Stimulated activated naive CD8-positive, alpha-beta T cell treated with anti-CD3 and anti-CD28 coated beads, Interleukin-15, amount 100 ng/mL, for 72 hours (primary cell): ENCODE measurements at regions not wholly inside any gene's neighbourhood (a gene's known extent, or its start where the extent isn't known, plus 50 kb on each side); places are given as distances from the start of the nearest gene placed in this dataset.

Experiments used
- ATAC-seq: fragments of 150-1000 bp; cut with Tn5 transposase; 2 replicates; pipeline ENCODE4 v1.10.0; 2021; ENCODE audit warnings: mild to moderate bottlenecking, moderate library complexity
- DNase-seq, 2 donors: peaks; one replicate each; pipeline ENCODE4 v3.0.0; 2021 to 2022
- H3K27ac Mint-ChIP-seq, 2 donors: one replicate each; pipeline ENCODE4 v1.8.0; 2022; ENCODE audit warnings: mild to moderate bottlenecking in 2 of 2, mixed read lengths in 2 of 2, moderate library complexity in 2 of 2
- H3K27me3 Mint-ChIP-seq: one replicate; pipeline ENCODE4 v1.8.0; 2022; ENCODE audit warnings: mixed read lengths
- H3K4me1 Mint-ChIP-seq: one replicate; pipeline ENCODE4 v1.8.0; 2022; ENCODE audit warnings: mild to moderate bottlenecking, mixed read lengths
- H3K4me3 Mint-ChIP-seq, 2 donors: one replicate each; pipeline ENCODE4 v1.8.0; 2022; ENCODE audit warnings: mild to moderate bottlenecking in 2 of 2, mixed read lengths in 2 of 2, moderate library complexity in 1 of 2
- H3K9me3 Mint-ChIP-seq, 2 donors: one replicate each; pipeline ENCODE4 v1.8.0; 2022; ENCODE audit warnings: mixed read lengths in 2 of 2

DNA sequence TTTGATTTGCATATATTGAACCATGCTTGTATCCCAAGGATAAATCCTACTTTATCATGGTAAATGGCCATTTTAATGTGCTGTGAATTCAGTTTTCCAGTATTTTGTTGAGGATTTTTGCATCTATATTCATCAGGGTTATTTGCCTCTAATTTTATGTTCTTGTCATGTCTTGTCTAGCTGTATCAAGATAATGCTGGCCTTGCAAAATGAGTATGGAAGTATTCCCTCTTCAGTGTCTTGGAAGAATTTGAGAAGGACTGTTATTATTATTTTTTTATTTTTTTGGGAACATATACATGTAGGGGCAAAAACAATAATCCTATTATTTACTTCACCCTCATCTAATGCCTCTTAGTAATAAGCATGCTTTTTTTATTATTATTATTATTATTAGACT lies 398.0 kb upstream of the KCNH7 start:
- H3K4me1 Mint-ChIP-seq: no peaks in the 10 kb centered on the region
- no peak overlapping the region for H3K27ac Mint-ChIP-seq
- no peak overlapping the region for H3K4me3 Mint-ChIP-seq
- peaks cover 19 to 39% of the 10 kb centered on the region in 2 donors for H3K9me3 Mint-ChIP-seq
- ATAC-seq: no peak
- DNase-seq: no peak
- no peaks in the 10 kb centered on the region for H3K27me3 Mint-ChIP-seq

DNA sequence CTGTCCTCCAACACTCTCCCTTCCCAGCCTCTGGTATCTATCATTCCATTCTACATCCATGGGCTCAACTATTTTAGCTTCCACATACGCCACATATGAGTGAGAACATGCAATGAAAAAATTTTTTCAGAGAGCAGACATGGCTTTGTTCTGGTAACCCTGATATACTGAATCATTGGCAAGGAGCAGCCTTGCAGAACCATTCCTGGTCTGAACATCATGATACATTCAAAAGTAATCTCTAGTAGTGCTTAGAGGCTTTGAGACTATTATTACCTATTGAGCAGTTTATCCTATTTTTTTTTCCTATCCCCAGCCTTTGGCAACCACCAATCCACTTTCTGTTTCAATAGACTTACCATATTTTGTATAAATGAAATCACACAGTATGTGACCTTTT lies 393.1 kb upstream of the KCNH7 start:
- no peak overlapping the region for H3K4me3 Mint-ChIP-seq
- DNase-seq: no peak
- H3K27ac Mint-ChIP-seq: no peak overlapping the region
- H3K9me3 Mint-ChIP-seq: peaks cover 0 to 22% of the 10 kb centered on the region in 2 donors
- H3K27me3 Mint-ChIP-seq: no peaks in the 10 kb centered on the region
- no peaks in the 10 kb centered on the region for H3K4me1 Mint-ChIP-seq
- no peak for ATAC-seq

DNA sequence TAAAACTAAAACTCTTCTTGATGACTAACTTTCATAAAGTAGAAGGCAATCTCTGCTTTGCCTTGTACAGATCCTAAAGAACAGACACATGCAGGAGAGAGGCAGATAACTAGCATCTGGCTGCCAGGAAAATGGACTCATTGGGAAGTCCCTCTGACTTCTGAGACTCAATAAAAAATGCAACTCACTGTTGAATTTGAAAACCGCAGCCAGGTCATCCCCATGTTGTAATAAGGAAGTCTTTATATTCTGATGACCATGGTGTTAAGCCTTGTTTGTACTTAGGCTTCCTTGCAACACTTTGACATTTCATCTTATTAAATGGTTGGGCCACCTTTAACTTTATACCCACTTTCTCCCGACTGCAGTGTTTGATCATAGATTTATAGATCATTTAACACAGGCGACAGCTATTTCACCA lies 375.1 kb upstream of the KCNH7 start:
- ATAC-seq: no peak
- Mint-ChIP-seq H3K27ac (no peak overlapping the region), H3K4me3 (no peak overlapping the region), H3K9me3 (no peaks in the 10 kb centered on the region), H3K4me1 (no peaks in the 10 kb centered on the region), H3K27me3 (no peaks in the 10 kb centered on the region)
- DNase-seq: no peak

DNA sequence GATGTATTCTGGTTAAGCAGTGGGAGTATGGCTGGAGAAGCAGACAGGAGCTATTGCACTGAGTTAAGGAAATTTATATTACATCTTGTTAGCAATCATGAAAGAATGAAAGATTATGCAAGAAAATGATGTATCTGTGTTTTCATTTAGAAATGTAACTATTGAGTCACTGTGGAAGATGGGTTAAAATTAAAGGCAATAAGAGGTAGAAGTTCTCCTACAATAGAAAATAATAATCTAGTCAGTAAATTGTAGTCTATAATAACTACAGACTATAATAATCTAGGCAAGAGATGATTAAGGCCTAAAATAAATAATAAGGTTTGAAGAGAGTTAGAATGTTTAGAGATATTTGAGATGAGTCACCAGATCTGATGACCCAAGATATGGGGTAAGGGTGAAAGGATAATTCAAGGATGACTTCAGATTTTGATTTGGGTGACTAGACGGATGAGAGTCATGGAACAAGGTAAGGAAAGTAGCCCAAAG lies 371.9 kb upstream of the KCNH7 start:
- Mint-ChIP-seq H3K4me1 (no peaks in the 10 kb centered on the region), H3K4me3 (no peak overlapping the region), H3K27ac (no peak overlapping the region), H3K9me3 (peaks cover 0 to 6% of the 10 kb centered on the region in 2 donors), H3K27me3 (no peaks in the 10 kb centered on the region)
- DNase-seq: no peak
- ATAC-seq: no peak

DNA sequence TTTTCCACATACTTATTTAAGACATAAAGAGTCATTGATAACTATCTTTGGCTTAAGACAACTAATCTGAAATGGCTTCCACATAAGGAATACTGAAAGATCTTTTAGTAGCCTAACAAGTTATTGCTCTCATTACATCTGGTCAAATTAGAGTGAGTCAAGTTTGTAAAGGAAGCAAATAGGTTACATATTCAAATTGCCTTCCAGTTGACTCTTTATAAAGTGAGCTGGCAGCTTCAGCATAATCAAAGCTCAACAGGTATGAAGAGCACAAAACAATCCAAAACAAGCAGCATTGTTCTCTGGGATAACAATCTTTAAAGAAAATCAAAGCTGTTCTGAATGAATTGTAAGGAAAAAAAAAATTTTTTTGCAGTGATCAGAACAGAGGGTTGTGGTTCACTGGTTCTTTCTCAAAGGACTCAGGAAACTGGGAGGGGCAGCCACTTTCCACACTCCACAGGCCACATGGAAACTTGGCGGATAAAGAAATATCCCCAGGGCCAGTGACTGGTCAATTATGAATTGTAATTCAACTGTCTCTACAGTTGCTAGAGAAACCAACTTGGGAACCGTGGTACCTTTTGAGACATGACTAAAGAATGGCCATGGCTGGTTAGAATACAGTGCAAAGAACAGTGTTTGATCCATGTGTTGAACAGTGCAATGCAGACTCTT lies 369.3 kb upstream of the KCNH7 start:
- no peak for DNase-seq
- no peak overlapping the region for H3K27ac Mint-ChIP-seq
- H3K4me3 Mint-ChIP-seq: no peak overlapping the region
- H3K4me1 Mint-ChIP-seq: no peaks in the 10 kb centered on the region
- H3K9me3 Mint-ChIP-seq: peaks cover 0 to 8% of the 10 kb centered on the region in 2 donors
- H3K27me3 Mint-ChIP-seq: no peaks in the 10 kb centered on the region
- no peak for ATAC-seq

DNA sequence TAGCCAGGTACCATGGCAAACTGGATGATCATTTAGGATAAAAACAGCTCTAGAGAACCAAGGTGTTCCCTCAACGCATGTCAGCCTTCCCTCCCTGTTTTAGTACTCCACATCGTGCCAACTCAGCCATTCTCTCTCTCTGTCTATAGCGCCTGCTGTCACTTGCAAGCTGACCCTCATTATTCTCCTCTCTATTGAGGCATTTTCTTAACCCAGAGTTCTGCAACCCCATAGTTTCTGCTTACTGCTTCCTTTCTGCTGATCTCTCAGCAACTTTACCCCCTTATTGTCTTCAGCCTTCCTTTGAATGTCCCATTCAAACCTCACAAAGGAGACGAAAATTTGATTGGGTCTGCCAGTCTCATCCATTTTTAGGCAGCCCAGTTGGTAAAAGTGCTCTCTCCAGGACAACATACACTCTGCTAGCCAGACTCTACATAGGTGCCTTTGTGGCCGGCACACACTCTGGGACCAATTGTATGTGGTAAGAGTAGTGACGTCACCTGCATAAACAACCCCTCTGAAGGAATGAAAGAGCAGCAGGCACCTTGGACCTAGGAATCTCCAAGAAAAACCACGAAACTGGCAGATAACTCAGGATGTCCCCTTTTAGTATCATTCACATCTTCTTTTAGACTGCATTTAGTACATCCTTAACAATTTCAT lies 367.2 kb upstream of the KCNH7 start:
- H3K9me3 Mint-ChIP-seq: peaks cover 0 to 8% of the 10 kb centered on the region in 2 donors
- no peak for ATAC-seq
- DNase-seq: no peak
- H3K27ac Mint-ChIP-seq: no peak overlapping the region
- no peaks in the 10 kb centered on the region for H3K4me1 Mint-ChIP-seq
- H3K27me3 Mint-ChIP-seq: no peaks in the 10 kb centered on the region
- no peak overlapping the region for H3K4me3 Mint-ChIP-seq

DNA sequence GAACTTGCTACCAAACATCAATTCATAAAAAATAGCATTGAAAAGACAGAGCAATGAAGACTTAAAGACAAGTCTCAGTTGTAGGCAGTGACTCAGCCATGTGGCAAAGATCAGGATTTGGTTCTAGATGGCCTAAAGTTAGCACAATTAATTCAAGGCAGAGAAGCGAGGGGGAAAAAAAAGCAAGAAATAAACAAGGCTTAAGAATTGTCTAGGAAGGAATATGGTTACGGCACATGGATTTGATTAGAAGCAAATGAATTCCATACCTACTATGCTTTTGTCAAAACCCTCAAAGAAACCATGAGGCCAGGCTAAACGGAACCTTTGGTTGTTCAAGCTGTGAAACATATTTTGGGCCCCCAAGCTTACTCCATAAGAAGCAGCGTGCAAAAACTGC lies 362.2 kb upstream of the KCNH7 start:
- no peak for ATAC-seq
- DNase-seq: no peak
- H3K4me1 Mint-ChIP-seq: no peaks in the 10 kb centered on the region
- H3K4me3 Mint-ChIP-seq: no peak overlapping the region
- H3K27me3 Mint-ChIP-seq: no peaks in the 10 kb centered on the region
- H3K27ac Mint-ChIP-seq: no peak overlapping the region
- H3K9me3 Mint-ChIP-seq: peaks cover 0 to 4% of the 10 kb centered on the region in 2 donors

DNA sequence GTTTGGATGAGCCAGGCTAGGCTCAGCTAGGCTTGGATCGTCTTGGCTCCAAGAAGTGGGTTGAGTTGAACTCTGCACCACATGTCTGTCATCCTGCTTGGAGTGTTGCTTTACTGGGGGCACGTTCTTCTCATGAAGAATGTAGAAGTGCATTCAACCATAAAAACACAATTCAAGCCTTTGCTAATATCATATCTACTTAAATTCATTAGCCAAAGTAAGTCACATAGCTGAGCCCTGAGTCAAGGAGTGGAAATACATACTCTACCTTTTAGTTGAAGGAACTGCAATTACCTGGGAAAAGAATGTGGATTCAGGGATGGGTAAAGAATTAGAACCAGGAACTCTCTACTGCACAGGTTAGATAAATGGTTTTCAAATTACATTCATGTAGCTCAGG lies 360.4 kb upstream of the KCNH7 start:
- ATAC-seq: no peak
- H3K4me1 Mint-ChIP-seq: no peaks in the 10 kb centered on the region
- no peak overlapping the region for H3K27ac Mint-ChIP-seq

DNA sequence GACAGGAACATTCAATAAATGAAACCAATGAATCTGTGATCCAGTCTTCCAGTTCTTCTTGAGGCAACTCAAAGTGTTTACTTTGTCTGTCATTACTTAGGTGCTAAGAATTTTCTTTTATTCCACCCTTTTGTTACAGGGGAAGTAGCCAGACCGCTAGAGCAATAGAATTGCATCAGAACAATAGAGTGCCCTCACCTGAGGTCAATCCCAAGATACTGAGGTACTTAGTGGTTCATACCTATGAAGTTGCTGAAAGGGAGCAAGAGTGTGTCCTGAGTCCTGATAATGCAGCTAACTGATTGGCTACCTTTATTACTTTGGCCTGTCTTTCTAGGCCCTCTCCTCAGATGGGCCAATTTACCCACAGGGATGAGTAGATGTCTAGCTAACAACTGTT lies 359.4 kb upstream of the KCNH7 start:
- DNase-seq (no peak), ATAC-seq (no peak)
- no peak overlapping the region for H3K4me3 Mint-ChIP-seq
- H3K27me3 Mint-ChIP-seq: no peaks in the 10 kb centered on the region
- no peak overlapping the region for H3K27ac Mint-ChIP-seq
- H3K9me3 Mint-ChIP-seq: no peaks in the 10 kb centered on the region
- H3K4me1 Mint-ChIP-seq: no peaks in the 10 kb centered on the region

More for the DNA sequence above, 360.4 kb upstream of the KCNH7 start:
- Mint-ChIP-seq H3K27me3 (no peaks in the 10 kb centered on the region), H3K9me3 (no peaks in the 10 kb centered on the region), H3K4me3 (no peak overlapping the region)
- no peak for DNase-seq

DNA sequence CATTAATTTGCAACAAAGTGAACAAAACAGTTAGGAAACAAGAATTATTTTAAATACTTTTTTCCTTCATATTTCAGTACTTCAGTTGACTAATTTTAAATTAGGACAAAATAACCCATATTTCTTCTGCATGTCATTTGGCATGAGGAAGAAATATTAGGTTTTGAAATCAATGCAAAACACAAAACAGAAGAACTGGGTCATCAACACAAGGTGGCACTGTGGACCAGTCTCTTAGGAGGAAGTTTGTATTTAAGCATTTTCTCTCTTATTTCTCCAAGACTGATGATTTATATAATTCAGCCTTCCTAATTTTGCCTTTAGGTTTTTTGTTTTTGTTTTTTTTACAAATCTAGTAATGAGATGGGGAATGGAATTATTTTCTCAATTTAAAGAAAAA lies 352.8 kb upstream of the KCNH7 start:
- no peak overlapping the region for H3K27ac Mint-ChIP-seq
- no peaks in the 10 kb centered on the region for H3K9me3 Mint-ChIP-seq
- DNase-seq: no peak

DNA sequence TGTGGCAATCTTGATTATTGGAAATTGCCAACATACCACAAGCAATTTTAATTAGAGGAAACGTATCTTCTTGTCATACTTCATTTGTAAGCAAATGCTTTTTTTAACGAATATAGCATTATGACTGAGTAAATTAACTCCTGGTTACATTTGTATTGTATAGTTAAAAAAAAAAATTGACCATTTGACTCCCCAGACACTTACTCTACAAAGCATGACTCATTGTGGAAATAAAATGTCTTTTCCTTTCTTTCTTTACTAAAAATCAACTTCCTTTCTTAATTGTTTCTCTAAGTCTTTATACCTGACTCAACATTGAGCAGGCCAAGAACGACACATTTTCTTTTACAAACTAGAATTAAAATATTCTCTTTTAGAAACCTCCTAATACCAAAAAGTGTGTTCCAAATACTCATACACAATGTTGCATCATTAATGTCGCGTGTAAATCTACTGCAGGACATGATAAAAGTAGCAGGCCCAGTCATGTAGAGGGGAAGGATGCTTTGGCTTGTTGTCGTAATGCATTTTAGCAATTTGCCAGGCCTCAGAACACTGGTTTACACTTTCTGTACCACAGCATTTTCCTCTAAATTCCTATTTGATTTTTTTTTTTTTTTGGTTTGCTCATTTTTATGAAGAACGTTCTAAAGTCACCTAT lies 349.6 kb upstream of the KCNH7 start:
- H3K27ac Mint-ChIP-seq: no peak overlapping the region
- ATAC-seq (no peak), DNase-seq (no peak)
- no peaks in the 10 kb centered on the region for H3K9me3 Mint-ChIP-seq
- no peak overlapping the region for H3K4me3 Mint-ChIP-seq
- H3K4me1 Mint-ChIP-seq: no peaks in the 10 kb centered on the region
- H3K27me3 Mint-ChIP-seq: no peaks in the 10 kb centered on the region

More for the DNA sequence above, 352.8 kb upstream of the KCNH7 start:
- H3K4me3 Mint-ChIP-seq: no peak overlapping the region
- no peaks in the 10 kb centered on the region for H3K27me3 Mint-ChIP-seq
- no peak for ATAC-seq
- H3K4me1 Mint-ChIP-seq: no peaks in the 10 kb centered on the region

DNA sequence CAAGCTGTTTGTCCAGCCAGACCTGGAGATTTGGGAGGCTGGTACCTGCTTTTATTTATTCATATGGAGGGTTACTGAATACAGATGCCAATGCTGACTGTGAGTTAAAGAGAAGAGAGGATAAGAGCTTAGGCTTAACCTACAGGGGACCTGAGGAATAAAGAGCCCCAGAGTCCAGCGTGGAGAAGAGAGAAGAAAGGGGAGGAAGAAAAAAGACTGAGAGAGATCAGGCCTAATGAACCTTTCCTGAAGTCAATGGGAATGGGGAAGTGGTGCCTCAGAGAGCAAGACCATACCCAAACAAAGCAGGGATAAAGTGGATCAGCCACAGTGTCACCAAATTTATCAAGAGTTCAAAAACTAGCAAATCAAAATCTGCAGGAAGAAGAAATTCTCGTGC lies 348.6 kb upstream of the KCNH7 start:
- Mint-ChIP-seq H3K27me3 (no peaks in the 10 kb centered on the region), H3K4me3 (no peak overlapping the region), H3K27ac (no peak overlapping the region), H3K9me3 (no peaks in the 10 kb centered on the region), H3K4me1 (no peaks in the 10 kb centered on the region)
- ATAC-seq: no peak
- no peak for DNase-seq

DNA sequence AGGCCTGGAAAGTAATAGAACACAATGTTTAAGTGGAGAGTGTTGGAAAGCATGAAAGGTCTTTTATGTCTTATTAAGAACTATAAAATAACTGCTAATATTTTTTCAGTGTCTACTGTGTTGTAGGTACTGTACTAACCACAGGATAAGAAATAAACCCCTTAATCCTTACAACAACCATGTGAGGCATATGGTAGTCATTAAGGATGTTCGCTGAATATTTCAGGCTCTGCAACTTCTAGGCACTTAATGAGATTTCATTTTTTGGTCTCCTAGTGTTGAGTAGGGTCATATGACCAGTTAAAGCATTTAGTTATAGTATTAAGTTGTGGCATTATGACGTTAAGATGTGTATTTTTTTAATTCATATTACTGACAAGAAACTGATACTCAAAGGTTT lies 346.6 kb upstream of the KCNH7 start:
- DNase-seq (no peak), ATAC-seq (no peak)
- Mint-ChIP-seq H3K4me3 (no peak overlapping the region), H3K27me3 (no peaks in the 10 kb centered on the region), H3K27ac (no peak overlapping the region), H3K9me3 (no peaks in the 10 kb centered on the region), H3K4me1 (no peaks in the 10 kb centered on the region)

DNA sequence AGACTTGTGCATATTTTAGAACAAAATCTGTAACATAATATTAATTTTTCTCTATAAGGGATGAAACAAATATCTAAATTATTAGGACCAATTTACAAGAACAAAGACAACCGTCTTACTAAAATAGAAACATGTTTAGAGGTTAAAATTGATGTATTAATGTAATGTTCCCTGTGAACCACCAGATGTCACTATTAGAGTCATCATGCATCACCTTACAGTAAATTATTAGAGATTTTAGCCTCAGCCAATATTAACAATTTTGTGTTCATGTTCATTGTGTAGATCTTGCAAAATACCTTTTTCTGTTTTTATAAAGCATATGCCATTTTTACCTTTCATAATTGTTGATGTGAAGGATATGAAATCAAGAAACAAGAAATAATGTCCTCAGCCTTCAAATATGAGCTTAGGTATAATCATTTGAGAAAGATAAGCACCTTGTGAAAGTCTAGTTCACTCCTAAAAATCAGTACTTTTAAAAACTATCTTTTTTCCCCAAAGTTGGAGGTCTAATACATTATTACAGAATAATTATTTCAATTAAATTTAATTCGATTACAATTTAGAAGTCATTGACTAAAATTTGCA lies 344.3 kb upstream of the KCNH7 start:
- no peaks in the 10 kb centered on the region for H3K27me3 Mint-ChIP-seq
- no peak overlapping the region for H3K27ac Mint-ChIP-seq
- no peaks in the 10 kb centered on the region for H3K9me3 Mint-ChIP-seq
- H3K4me1 Mint-ChIP-seq: no peaks in the 10 kb centered on the region
- DNase-seq (no peak), ATAC-seq (no peak)
- no peak overlapping the region for H3K4me3 Mint-ChIP-seq

DNA sequence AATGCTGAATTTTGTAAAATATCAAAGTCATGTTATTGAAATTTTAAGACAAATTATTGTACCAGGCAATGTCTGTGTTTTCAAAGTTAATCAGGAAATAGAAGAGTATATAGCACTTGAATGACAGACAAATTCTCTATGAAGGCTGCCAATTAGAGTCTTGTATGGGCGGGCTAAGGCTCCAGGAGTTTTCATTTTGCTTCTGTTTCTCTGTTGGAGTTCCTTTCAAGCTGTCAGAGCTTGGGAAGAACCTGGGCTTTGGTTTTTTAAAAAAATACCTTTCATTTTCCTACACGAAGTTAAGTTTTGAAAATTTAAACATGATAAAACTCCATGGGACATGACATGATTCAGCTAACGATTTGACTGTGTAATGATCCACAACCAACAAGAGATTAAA lies 339.0 kb upstream of the KCNH7 start:
- H3K9me3 Mint-ChIP-seq: no peaks in the 10 kb centered on the region
- no peak overlapping the region for H3K27ac Mint-ChIP-seq
- no peaks in the 10 kb centered on the region for H3K27me3 Mint-ChIP-seq
- no peaks in the 10 kb centered on the region for H3K4me1 Mint-ChIP-seq
- ATAC-seq: no peak
- no peak for DNase-seq
- no peak overlapping the region for H3K4me3 Mint-ChIP-seq

DNA sequence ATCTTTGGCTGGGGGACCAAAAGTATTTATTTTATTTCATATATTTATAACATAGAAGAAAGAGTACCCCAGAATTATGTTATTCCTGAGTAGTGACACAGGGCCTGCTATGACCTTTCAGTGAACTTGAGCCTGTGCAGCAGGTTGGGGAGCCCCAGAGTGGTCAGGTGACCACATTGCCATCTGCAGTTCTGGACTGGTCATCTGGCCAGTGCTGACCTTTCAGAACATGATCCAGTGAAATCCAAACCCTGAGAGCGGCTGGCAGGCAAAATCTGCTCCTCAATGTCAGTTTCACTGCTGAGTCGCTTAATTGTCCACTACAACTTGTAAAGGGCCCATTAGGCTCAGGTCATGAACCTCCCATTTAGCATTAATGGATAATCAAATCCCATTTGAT lies 336.7 kb upstream of the KCNH7 start:
- H3K4me3 Mint-ChIP-seq: no peak overlapping the region
- no peaks in the 10 kb centered on the region for H3K27me3 Mint-ChIP-seq
- H3K4me1 Mint-ChIP-seq: no peaks in the 10 kb centered on the region
- H3K27ac Mint-ChIP-seq: no peak overlapping the region
- H3K9me3 Mint-ChIP-seq: no peaks in the 10 kb centered on the region
- ATAC-seq (no peak), DNase-seq (no peak)
